HepG2 (cell line): ENCODE measurements at regions not wholly inside any gene's neighbourhood (a gene's known extent, or its start where the extent isn't known, plus 50 kb on each side); places are given as distances from the start of the nearest gene placed in this dataset.

Source experiments
- HMG20B ChIP-seq: conservative IDR thresholded peaks from 2 replicates; pipeline ENCODE4 v1.6.1; 2016; ENCODE audit warnings: missing genetic modification reagents, missing compliant biosample characterization
- NAIF1 ChIP-seq: sonication (generic); formaldehyde crosslinking; IDR thresholded peaks from 2 replicates; pipeline ENCODE4 v1.5.0; 2020; ENCODE audit warnings: mild to moderate bottlenecking, missing genetic modification reagents, borderline replicate concordance
- NFKB2 ChIP-seq: sonication (generic); formaldehyde crosslinking; IDR thresholded peaks from 2 replicates; pipeline ENCODE4 v1.4.0; 2020; ENCODE audit warnings: missing genetic modification reagents, borderline replicate concordance
- PPARG ChIP-seq: conservative IDR thresholded peaks from 2 replicates; pipeline ENCODE4 v1.6.1; 2016; ENCODE audit warnings: missing biosample characterization, missing genetic modification reagents
- SRSF9 ChIP-seq: fragments of 200-400 bp; formaldehyde crosslinking; IDR thresholded peaks from 2 replicates; pipeline ENCODE4 v1.6.1; 2018; ENCODE audit warnings: borderline replicate concordance, mild to moderate bottlenecking, low read depth, low read length; ENCODE audit not compliant: insufficient read depth, poor library complexity, severe bottlenecking
- ZNF558 ChIP-seq: sonication (generic); formaldehyde crosslinking; IDR thresholded peaks from 2 replicates; pipeline ENCODE4 v1.9.0; 2022; ENCODE audit warnings: mild to moderate bottlenecking, missing genetic modification reagents, borderline replicate concordance
- ZNF564 ChIP-seq: sonication (generic); formaldehyde crosslinking; IDR thresholded peaks from 2 replicates; pipeline ENCODE4 v1.8.1; 2023; ENCODE audit warnings: mild to moderate bottlenecking, missing genetic modification reagents
- ZNF713 ChIP-seq: sonication (generic); formaldehyde crosslinking; IDR thresholded peaks from 2 replicates; pipeline ENCODE4 v1.4.0; 2020; ENCODE audit warnings: mild to moderate bottlenecking, missing genetic modification reagents
- TF ChIP-seq, protein P1 (sequence below): sonication (generic); formaldehyde crosslinking; IDR thresholded peaks from 2 replicates; pipeline ENCODE4 v1.9.0; 2021; ENCODE audit warnings: mild to moderate bottlenecking, missing genetic modification reagents
- TF ChIP-seq, protein P2 (sequence below): sonication (generic); formaldehyde crosslinking; IDR thresholded peaks from 2 replicates; pipeline ENCODE4 v1.8.1; 2023; ENCODE audit warnings: mild to moderate bottlenecking, moderate library complexity, missing genetic modification reagents
- TF ChIP-seq, protein P3 (sequence below): sonication (generic); formaldehyde crosslinking; IDR thresholded peaks from 2 replicates; pipeline ENCODE4 v1.9.0; 2021; ENCODE audit warnings: missing genetic modification reagents, borderline replicate concordance
- TF ChIP-seq, protein P4 (sequence below): sonication (generic); formaldehyde crosslinking; IDR thresholded peaks from 2 replicates; pipeline ENCODE4 v1.4.0; 2020; ENCODE audit warnings: missing genetic modification reagents
- TF ChIP-seq, protein P5 (sequence below): sonication (generic); formaldehyde crosslinking; IDR thresholded peaks from 2 replicates; pipeline ENCODE4 v1.8.1; 2023; ENCODE audit warnings: mild to moderate bottlenecking, missing genetic modification reagents

DNA sequence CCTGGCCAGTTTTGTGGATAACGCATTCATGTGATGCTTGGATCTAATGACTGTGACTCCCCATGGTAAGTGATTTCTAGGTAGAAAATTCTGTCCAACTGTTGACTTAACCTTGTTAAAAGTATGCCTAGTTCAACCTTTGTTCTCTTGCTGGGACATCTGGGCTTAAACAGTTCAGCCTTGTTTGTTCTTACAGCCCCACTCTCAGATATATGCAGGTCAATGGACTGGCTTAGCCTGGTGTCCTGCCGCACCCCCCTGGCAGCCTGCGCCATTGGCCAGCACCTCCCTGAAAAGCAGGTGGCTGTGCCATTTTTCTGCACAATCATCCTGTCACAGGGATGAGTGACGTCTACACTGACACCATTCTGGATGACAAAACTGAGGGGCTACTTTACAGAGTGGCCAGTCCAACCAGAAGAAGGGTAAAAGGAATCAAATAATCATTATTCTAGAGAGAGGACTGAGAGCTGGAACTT lies 244.7 kb upstream of the ONECUT1 start (continued):
- TF ChIP-seq, protein P1, sequence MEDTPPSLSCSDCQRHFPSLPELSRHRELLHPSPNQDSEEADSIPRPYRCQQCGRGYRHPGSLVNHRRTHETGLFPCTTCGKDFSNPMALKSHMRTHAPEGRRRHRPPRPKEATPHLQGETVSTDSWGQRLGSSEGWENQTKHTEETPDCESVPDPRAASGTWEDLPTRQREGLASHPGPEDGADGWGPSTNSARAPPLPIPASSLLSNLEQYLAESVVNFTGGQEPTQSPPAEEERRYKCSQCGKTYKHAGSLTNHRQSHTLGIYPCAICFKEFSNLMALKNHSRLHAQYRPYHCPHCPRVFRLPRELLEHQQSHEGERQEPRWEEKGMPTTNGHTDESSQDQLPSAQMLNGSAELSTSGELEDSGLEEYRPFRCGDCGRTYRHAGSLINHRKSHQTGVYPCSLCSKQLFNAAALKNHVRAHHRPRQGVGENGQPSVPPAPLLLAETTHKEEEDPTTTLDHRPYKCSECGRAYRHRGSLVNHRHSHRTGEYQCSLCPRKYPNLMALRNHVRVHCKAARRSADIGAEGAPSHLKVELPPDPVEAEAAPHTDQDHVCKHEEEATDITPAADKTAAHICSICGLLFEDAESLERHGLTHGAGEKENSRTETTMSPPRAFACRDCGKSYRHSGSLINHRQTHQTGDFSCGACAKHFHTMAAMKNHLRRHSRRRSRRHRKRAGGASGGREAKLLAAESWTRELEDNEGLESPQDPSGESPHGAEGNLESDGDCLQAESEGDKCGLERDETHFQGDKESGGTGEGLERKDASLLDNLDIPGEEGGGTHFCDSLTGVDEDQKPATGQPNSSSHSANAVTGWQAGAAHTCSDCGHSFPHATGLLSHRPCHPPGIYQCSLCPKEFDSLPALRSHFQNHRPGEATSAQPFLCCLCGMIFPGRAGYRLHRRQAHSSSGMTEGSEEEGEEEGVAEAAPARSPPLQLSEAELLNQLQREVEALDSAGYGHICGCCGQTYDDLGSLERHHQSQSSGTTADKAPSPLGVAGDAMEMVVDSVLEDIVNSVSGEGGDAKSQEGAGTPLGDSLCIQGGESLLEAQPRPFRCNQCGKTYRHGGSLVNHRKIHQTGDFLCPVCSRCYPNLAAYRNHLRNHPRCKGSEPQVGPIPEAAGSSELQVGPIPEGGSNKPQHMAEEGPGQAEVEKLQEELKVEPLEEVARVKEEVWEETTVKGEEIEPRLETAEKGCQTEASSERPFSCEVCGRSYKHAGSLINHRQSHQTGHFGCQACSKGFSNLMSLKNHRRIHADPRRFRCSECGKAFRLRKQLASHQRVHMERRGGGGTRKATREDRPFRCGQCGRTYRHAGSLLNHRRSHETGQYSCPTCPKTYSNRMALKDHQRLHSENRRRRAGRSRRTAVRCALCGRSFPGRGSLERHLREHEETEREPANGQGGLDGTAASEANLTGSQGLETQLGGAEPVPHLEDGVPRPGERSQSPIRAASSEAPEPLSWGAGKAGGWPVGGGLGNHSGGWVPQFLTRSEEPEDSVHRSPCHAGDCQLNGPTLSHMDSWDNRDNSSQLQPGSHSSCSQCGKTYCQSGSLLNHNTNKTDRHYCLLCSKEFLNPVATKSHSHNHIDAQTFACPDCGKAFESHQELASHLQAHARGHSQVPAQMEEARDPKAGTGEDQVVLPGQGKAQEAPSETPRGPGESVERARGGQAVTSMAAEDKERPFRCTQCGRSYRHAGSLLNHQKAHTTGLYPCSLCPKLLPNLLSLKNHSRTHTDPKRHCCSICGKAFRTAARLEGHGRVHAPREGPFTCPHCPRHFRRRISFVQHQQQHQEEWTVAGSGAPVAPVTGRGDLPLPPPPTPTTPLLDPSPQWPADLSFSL: no peak
- TF ChIP-seq SRSF9: no peak
- TF ChIP-seq PPARG (CRISPR knock-in tag): peak; percentile 59
- TF ChIP-seq ZNF558 (CRISPR knock-in tag): no peak
- TF ChIP-seq, protein P2, sequence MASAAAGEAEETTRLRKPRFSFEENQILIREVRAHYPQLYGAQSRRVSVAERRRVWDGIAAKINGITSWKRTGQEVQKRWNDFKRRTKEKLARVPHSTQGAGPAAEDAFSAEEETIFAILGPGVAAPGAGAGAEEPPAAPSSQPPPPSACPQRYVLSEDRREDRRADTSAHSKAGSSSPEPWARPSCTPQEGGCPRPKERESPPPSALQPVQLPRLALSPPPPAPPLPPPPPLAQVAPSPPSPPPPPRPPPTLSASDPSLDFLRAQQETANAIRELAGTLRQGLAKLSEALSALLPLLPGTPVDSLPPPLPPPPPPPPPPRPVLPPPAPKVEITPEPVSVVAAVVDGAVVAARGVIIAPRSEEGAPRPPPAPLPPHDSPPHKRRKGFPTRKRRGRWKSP (CRISPR knock-in tag): peak; percentile 45; the same call in 1 of the 2 replicates
- no peak for TF ChIP-seq ZNF713 (CRISPR knock-in tag)
- no peak for TF ChIP-seq NFKB2 (CRISPR knock-in tag)
- TF ChIP-seq, protein P3, sequence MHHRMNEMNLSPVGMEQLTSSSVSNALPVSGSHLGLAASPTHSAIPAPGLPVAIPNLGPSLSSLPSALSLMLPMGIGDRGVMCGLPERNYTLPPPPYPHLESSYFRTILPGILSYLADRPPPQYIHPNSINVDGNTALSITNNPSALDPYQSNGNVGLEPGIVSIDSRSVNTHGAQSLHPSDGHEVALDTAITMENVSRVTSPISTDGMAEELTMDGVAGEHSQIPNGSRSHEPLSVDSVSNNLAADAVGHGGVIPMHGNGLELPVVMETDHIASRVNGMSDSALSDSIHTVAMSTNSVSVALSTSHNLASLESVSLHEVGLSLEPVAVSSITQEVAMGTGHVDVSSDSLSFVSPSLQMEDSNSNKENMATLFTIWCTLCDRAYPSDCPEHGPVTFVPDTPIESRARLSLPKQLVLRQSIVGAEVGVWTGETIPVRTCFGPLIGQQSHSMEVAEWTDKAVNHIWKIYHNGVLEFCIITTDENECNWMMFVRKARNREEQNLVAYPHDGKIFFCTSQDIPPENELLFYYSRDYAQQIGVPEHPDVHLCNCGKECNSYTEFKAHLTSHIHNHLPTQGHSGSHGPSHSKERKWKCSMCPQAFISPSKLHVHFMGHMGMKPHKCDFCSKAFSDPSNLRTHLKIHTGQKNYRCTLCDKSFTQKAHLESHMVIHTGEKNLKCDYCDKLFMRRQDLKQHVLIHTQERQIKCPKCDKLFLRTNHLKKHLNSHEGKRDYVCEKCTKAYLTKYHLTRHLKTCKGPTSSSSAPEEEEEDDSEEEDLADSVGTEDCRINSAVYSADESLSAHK (CRISPR knock-in tag): no peak
- no peak for TF ChIP-seq NAIF1 (CRISPR knock-in tag)
- TF ChIP-seq, protein P4, sequence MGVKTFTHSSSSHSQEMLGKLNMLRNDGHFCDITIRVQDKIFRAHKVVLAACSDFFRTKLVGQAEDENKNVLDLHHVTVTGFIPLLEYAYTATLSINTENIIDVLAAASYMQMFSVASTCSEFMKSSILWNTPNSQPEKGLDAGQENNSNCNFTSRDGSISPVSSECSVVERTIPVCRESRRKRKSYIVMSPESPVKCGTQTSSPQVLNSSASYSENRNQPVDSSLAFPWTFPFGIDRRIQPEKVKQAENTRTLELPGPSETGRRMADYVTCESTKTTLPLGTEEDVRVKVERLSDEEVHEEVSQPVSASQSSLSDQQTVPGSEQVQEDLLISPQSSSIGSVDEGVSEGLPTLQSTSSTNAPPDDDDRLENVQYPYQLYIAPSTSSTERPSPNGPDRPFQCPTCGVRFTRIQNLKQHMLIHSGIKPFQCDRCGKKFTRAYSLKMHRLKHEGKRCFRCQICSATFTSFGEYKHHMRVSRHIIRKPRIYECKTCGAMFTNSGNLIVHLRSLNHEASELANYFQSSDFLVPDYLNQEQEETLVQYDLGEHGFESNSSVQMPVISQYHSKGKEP (CRISPR knock-in tag): no peak
- TF ChIP-seq HMG20B (CRISPR knock-in tag): peak; percentile 77
- peak; percentile 89; the same call in 1 of the 2 replicates for TF ChIP-seq ZNF564 (CRISPR knock-in tag)
- TF ChIP-seq, protein P5, sequence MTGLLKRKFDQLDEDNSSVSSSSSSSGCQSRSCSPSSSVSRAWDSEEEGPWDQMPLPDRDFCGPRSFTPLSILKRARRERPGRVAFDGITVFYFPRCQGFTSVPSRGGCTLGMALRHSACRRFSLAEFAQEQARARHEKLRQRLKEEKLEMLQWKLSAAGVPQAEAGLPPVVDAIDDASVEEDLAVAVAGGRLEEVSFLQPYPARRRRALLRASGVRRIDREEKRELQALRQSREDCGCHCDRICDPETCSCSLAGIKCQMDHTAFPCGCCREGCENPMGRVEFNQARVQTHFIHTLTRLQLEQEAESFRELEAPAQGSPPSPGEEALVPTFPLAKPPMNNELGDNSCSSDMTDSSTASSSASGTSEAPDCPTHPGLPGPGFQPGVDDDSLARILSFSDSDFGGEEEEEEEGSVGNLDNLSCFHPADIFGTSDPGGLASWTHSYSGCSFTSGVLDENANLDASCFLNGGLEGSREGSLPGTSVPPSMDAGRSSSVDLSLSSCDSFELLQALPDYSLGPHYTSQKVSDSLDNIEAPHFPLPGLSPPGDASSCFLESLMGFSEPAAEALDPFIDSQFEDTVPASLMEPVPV: no peak
